EH (cell line): ENCODE measurements at regions not wholly inside any gene's neighbourhood (a gene's known extent, or its start where the extent isn't known, plus 50 kb on each side); places are given as distances from the start of the nearest gene placed in this dataset.
"Not testable (repeated sequence)": the region's sequence is repeated elsewhere in the genome, so short reads cannot be mapped to it uniquely, and the experiment has no call there.

Source experiments
- DNase-seq: peaks from one replicate; pipeline ENCODE4 v3.0.0-alpha.2; 2015; ENCODE audit warnings: low read depth

DNA sequence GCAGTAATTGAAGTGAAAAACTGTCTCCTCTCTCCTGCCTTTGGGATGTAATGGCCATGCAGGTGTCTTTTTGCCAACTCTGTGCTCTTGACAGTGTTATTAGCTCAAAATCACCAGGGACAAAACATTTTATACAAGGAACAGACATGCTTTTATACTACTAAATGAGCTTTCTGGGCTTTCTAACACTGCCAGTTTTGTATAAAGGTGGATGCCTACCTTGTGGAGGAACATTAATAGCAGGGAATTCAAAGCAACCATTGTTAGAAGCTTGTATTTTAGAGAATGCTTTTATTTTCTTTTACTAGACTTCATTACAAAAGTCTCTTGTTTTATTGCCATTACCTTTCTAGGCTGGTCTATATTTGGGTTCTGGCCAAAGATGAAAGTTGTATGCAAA, 54.7 kb upstream of the ARSJ start:
- no peak for DNase-seq

DNA sequence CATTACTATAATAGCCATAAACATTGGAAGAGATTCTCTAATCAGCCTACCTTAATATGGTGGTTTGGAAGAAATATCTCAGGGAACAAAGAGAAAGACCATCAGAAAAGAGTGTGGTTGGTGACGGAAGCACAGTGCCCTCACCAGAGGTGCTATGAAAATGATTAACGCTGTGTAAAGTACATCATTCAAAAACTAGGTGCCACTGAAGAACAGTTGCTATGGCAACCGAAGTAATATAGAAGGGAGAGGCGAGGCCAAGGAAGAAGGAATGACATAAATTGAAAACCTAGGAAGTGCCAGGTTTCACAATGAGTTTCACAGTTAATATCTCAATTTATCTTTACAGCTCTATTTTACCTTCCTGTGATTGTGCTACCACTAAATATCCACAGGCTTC, 57.0 kb upstream of the ARSJ start:
- DNase-seq = no peak

DNA sequence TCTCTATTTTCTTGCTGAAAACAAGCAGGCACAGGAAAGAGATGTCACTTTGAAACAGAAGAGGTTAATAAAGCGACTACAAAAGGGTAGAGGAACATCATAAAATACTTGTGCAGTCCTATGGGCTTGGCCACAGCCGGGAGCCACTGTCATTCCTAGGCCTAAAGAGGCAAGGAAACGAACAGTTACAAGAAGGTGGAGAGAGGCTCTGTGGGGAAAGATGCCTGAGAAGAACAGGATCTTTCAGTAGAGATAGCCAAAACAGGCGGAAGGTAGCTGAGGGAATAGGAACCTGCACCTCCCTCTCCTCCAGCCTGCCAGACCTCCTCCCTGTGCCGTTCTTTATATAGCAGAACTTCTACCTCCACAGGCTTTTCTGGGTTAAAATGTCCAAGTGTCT, 57.4 kb upstream of the ARSJ start:
- no peak for DNase-seq

DNA sequence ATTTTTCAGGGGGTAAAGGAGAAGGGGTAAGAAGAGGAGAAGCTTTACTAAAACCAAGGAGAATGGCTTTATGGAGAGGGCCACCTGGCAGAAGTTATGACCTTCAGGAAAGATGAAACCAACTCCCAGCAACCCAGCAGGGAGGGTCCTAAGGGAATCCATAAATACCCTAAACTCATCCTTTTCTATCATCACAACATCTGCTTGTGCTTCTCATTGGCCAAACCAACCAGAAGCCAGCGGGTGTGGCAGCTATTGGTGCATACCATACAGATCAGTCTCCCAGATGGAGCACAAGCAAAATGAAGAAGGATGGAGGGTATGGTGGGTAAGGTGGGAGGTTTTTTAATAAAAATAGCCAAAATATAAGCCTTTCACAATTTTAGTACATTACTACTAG, 58.5 kb upstream of the ARSJ start:
- DNase-seq = no peak

DNA sequence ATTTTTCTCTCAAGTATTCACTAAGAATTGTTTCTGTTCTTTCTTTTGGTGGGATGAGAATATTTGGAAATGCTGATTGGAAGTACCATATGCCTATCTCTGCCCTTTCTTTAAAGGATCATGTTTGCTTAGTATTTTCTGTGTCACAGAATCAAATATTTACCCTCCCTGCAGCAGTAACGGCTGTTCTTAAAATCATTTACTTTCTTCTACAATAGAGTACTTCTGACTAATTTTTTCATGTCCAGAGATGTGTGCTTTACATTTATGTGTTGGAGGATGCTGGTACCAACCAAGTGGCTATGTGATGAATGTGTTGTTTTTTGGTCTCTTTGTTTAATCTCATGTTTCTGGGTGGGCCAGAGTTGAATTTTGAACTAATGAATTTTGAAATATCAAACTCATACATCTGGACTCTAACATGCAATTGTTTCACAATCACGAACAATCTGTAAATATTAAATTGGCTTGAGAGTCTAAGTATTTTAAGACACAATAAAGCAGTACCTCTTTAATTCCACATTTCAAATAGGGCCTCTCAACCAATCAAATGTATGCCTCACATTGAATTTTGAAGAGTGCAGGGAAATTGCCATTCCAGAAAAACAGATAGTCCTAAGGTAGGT, 59.4 kb upstream of the ARSJ start:
- DNase-seq = no peak

DNA sequence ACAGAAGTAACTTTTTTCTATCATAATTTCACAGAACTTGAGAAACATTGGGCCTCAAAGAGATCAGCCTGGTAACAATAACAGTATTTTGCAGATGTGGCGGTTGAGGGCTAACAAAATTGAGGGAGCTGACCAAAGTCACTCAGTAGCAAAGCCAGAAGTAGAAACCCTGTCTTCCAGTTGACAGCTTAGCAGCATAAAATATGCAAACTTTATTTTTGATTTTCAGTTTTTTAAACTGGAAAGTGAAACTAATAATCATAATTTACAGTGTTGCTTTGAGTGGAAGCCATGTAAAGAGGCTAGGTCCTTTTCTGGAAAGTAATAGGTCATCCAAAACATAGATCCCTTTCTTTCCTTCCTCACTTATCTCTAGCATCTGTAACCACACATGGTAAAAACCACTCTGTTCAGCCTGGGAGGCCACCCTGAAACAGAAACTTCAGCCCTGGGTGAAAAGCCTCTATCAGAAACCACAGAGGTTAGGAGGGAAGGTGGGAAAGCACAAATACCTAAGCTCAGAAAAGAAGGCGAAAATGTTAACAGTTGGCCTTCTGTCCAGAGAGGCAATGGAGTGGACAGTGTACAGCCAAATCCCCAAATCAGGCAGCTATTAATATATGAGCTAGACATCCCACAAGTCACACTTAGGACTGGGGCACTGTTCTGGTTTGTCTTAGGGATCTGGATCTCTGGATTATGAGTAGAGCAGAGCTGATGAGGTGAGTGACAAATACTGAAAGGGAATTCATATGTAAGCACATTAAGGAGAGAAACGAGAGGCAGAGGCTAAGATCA, 61.1 kb upstream of the ARSJ start:
- DNase-seq = peak; percentile 63

DNA sequence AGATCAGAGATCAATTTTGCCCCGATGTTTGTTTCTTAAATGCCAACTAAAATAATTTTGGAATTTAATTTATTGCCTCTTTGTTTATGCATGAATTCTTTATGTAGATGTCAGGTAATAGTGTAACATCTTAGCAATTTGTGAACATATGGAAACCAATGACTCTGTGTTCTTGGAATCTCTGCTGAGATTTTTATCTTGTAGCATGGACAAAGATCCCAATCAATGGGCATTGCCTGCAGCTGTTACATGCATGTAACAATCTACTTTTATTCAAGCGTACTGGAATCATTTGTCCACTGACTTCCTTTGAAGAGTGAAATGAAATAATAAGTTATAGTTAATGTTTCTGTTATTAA, 61.6 kb upstream of the ARSJ start:
- DNase-seq = peak; percentile 74

DNA sequence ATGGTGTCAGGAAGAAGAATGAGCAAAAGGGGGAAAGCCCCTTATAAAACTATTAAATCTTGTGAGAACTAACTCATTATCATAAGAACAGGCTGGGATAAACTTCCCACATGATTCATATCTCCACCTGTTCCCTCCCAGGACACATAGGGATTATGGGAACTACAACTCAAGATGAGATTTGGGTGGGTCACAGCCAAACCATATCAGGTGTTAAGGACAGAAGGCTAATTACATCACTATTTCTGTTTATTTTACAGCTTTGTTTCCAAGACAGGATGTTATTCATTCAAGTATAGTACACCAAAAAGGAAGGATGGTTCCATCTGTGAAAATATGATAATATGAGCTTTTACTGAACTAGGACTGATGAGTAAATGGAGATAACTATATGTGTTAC, 63.7 kb upstream of the ARSJ start:
- no peak for DNase-seq

DNA sequence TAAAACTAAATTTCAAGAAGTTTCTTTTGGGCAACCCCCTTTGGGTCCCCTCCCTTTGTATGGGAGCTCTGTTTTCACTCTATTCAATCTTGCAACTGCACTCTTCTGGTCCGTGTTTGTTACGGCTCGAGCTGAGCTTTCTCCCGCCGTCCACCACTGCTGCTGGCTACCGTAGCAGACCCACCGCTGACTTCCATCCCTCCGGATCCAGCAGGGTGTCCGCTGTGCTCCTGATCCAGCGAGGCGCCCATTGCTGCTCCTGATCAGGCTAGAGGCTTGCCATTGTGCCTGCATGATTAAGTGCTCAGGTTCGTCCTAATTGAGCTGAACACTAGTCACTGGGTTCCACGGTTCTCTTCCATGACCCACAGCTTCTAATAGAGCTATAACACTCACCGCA, 64.9 kb upstream of the ARSJ start:
- DNase-seq = not testable (repeated sequence)

DNA sequence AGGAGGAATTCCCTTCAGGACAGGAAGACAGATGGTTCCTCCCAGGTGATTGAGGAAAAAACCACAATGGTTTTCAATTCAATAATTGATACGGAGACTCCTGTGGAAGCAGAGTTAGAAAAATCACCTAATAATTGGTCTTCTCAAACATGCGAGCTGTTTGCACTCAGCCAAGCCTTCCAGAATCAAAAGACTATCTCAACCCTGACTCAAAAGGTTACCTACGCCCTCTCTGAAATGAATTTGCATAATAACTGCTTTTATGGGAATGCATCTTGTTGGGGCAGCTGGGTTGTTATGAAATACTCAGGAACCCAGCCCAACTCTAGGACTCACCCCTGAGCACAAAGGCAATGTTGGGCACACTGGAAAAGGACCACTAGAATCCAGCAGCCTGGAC, 66.9 kb upstream of the ARSJ start:
- DNase-seq = no peak

DNA sequence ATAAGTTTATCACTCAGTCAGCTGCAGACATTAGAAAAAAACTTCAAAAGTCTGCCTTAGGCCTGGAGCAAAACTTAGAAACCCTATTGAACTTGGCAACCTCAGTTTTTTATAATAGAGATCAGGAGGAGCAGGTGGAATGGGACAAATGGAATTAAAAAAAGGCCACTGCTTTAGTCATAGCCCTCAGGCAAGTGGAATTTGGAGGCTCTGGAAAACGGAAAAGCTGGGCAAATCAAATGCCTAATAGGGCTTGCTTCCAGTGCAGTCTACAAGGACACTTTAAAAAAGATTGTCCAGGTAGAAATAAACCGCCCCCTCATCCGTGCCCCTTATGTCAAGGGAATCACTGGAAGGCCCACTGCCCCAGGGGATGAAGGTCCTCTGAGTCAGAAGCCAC, 68.7 kb upstream of the ARSJ start:
- DNase-seq = peak; percentile 36

DNA sequence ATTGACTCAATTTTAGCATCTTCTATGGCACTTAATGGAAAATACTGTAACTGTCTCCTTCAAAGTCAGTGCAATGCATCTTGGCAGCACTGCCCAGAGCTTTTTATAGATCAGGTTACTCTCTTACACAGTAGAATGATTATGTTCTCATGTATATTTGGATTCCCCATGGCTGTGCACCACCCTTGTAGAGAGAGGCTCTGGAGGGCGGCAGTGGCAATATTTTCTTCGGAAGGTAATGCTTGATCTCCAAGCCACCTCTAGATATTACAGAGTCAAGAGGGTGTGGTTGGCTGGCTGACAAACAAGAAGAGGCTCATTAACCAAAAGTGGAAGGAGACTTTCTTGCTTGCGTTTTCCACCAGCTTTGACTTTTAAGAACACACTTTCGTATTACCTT, 72.8 kb upstream of the ARSJ start:
- DNase-seq = no peak

DNA sequence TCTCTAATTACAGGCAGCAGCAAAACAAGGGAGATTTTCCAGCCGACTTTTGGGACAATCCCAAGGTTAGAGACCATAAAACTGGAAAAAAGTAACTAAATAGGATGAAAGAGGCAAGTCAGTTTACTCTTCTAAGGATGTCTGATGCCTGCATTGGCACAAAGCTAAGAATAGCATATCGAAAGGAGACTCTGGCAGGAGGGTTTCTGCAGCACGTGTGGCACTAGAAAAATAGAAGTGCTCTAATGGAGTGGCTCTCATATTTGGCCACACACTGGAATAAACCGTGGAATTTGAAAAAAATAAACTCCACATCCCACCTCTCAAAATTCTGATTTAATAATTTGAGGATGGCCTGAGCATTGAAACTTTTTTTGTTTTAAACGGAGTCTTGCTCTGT, 77.2 kb upstream of the ARSJ start:
- no peak for DNase-seq

DNA sequence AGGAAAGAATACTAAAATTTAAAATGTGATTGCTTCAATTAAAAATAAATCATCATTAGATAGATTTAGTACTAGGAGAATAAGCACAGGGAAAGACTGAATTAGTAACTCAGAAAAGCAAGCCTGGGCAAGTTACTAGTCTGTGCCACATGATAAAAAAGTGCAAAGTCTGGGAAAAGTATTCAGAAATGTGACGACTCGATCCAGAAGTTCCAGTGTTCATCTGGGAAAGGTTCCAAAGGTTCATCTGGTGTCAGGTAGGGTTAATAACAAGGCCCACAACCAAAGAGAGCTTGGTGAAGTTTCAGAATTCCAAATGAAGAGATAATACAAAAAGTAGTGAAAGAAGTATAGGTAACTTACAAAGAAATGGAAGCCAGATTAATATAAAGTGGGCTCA, 78.3 kb upstream of the ARSJ start:
- DNase-seq = no peak

DNA sequence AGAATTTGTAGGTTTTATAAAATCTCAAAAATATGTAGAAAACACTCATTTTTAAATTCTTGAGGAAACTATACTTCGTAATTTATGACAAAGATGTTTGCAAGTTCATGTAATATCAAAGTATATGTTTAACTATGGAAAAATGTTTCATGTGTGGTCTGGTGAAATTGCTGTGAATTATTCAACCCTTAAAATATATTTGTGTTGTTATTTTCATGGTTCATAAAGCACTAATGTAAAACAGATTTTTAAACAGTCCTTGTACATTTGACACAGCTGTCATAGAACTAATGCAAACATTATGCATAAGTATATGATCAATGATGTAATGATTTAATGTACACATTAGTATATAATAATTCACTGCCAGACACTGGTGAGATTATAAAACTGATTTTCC, 83.1 kb upstream of the ARSJ start:
- DNase-seq = no peak

DNA sequence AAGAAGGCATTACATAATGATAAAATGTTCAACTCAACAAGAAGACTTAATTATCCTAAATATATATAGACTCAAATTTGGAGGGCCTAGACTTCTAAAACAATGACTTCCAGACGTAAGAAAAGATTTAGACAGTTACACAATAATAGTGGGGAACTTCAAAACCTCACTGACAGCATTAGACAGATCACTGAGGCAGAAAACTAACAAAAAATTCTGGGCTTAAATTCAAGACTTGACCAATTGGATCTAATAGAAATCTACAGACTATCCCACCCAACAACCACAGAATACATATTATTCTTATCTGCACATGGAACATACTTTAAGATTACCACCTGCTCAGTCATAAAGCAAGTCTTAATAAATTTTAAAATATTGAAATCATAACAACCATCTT, 93.3 kb upstream of the ARSJ start:
- DNase-seq = no peak

DNA sequence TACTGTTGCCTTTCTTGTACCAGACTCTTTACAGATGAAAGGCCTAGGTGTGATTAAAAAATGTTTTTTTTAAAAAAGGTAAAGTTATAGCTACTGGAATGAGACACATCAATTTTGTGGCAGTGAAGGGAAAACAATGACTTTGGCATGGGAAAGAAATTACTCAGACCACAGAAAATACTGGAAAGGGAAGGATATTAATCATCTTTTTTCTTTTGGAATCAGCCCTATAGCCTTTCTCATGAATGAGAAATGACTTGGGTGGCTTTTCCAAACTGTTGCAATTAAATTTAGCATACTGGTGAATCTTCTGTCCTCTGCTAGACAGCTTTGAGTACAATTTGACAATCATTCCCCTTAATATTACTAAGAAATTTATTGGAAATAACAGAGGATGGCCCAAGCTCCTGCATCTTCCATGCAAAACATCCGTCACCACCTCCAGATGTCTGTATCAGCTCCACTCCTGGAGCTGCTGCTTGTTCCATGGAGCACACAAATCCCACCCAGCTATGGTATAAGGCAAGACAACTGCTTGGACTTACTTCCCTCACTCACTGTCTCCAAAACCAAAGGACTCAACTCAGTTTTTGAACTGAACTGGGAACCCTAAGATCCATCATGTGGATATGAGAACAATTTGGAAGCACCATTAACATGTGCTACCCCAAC, 97.6 kb upstream of the ARSJ start:
- peak; percentile 73 for DNase-seq

DNA sequence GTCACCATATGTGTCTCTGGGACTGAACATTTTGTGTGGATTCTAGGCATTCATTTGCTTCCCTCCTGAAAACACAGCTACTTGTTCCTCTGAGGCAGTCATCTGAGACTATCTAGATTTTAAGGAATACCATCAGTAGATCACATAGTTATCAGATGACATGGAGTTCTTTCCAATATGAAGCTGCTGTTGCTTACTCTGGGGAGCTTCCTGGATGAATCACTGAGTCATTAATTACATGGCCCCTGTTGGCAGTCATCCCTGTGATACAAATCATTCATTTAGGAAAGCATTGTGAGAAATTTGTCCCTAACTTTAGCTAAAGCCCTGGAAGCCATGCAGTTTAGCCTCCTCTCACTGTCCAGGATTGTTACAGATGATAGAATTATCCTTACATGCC, 98.2 kb upstream of the ARSJ start:
- DNase-seq = peak; percentile 98

DNA sequence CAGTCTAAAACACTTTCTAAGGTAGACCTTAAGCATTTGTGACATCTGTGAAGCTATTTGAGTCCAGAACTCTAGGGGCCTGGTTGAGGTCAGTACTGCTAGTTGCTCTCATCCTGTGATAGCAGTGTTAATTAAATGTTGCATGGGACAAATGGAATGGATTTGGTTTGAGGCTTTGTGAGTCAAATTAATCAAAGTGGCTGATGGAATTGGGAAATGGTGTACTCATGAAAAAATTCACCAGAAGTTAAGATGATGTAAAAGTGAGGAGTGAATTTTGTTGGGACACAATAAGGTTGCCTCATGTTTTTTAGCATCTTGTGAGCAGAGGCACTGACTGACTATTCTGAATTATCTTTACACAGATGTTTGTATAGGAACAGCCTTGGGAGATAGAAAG, 99.2 kb upstream of the ARSJ start:
- peak; percentile 56 for DNase-seq

DNA sequence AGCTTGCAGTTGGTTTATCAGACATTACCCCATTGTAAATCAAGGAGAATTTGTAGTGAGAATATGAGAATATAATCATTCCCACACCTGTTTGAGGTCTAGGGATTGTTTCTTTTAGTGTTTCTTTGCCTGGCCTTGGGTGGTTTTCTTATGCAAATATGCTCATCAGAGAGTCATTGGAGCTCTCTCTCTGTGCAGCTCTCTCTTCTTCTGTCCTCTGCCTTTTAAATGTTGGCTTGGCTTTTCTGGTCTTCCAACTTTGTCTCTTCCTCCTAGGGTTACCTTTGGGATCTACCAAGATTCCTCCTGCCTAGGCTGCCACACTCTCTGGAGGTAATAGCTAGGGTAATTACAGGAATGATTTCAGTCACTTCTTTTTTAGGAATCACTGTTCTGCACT, 102.3 kb upstream of the ARSJ start:
- no peak for DNase-seq

DNA sequence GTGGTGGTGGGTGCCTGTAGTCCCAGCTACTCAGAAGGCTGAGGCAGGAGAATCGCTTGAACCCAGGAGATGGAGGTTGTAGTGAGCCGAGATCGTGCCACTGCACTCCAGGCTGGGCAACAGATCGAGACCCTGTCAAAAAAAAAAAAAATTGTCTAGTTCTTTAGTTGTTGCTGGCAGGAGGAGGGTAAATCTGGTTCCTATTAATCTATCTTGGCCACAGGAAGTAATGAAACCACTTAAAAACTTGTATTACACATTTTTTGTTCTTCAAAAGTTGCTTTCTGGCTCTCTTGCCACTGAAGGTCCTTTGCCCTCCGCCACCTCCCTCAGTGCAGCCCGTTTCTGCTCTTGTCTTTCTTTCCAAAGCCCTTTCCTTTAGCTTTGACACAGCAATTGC, 102.9 kb upstream of the ARSJ start:
- DNase-seq = peak; percentile 52

DNA sequence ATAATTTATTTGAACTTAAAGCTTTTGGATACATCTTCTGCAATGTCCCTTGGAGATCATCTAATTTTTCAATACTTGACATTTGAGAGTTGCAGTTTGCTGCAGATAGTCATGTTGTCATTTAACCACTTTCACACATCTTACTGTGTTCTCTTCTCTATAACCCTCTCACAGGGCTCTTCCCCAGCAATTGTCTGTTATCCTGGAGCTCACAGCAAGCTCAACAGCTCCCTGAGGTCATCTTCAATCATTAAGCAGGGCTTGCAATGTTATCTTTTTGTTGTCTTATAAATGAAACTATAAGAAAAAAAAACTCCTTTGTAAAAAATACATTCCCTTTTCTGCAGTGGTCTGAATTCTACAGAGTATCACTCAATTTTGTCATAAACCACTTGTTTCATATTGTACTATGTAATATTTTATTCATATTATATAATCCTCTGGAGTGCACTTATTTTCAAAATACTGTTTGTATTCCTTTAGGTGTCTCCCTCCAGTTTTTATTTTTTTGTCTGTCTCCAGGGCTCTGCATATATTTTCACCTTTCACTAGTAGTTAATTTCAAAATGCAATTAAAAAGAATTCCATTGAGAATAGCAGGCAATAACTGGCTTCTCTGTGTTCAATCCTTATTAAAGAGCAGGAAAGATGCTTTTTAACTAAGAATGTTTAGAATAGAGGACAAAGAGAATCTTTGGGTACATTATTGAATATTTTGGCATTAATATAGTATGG, 106.3 kb upstream of the ARSJ start:
- no peak for DNase-seq
